ENCODE measurements at regions not wholly inside any gene's neighbourhood (a gene's known extent, or its start where the extent isn't known, plus 50 kb on each side); places are given as distances from the start of the nearest gene placed in this dataset.

DNA sequence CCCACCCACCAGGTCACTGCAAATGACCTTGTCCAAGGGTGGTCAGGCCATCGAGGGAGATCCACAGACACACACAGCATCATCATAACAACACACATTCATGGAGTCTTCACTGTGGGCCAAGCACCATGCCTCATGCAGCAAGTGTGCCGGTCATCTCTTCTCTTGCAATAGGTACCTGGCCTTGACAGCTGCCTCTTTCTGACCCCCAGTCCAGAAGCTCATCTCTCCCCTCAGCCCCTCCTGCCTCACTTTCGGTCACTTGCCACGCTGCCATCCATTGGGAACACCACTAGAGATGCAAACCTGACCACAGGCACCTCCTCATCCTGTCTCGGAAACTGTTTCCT, 75.9 kb downstream of the OAT start:
- H3K27me3 Mint-ChIP-seq (ENCODE audit: insufficient read depth, low read depth, poor library complexity) = peaks cover 7% of the 10 kb centered on the region
- no peaks in the 10 kb centered on the region; the same call in 1 of the 2 replicates for H3K9me2 ChIP-seq (ENCODE audit: insufficient read depth)
- no peak for ATAC-seq
- no peaks in the 10 kb centered on the region for H3K36me3 Mint-ChIP-seq (ENCODE audit: low read depth)
- no peak overlapping the region for H3K4me3 Mint-ChIP-seq
- no peaks in the 10 kb centered on the region for H3K27me3 ChIP-seq (ENCODE audit: insufficient read depth)
- H3K79me2 ChIP-seq (replicated peaks; ENCODE audit: insufficient read depth) = no peaks in the 10 kb centered on the region
- no peaks in the 10 kb centered on the region for H3F3A ChIP-seq (replicated peaks; ENCODE audit: low read depth)
- H3K27ac Mint-ChIP-seq = no peak overlapping the region
- DNase-seq (ENCODE audit: low spot score) = no peak
- no peaks in the 10 kb centered on the region for H3K36me3 ChIP-seq (ENCODE audit: insufficient read depth)
- H3K4me1 ChIP-seq (ENCODE audit: insufficient read depth) = no peaks in the 10 kb centered on the region
- no peak overlapping the region for H2AFZ ChIP-seq
- TF ChIP-seq EZH2 (IDR thresholded peaks at IDR 0.05; ENCODE audit: low read depth, unreplicated experiment) = no peak
- TF ChIP-seq, protein P1, sequence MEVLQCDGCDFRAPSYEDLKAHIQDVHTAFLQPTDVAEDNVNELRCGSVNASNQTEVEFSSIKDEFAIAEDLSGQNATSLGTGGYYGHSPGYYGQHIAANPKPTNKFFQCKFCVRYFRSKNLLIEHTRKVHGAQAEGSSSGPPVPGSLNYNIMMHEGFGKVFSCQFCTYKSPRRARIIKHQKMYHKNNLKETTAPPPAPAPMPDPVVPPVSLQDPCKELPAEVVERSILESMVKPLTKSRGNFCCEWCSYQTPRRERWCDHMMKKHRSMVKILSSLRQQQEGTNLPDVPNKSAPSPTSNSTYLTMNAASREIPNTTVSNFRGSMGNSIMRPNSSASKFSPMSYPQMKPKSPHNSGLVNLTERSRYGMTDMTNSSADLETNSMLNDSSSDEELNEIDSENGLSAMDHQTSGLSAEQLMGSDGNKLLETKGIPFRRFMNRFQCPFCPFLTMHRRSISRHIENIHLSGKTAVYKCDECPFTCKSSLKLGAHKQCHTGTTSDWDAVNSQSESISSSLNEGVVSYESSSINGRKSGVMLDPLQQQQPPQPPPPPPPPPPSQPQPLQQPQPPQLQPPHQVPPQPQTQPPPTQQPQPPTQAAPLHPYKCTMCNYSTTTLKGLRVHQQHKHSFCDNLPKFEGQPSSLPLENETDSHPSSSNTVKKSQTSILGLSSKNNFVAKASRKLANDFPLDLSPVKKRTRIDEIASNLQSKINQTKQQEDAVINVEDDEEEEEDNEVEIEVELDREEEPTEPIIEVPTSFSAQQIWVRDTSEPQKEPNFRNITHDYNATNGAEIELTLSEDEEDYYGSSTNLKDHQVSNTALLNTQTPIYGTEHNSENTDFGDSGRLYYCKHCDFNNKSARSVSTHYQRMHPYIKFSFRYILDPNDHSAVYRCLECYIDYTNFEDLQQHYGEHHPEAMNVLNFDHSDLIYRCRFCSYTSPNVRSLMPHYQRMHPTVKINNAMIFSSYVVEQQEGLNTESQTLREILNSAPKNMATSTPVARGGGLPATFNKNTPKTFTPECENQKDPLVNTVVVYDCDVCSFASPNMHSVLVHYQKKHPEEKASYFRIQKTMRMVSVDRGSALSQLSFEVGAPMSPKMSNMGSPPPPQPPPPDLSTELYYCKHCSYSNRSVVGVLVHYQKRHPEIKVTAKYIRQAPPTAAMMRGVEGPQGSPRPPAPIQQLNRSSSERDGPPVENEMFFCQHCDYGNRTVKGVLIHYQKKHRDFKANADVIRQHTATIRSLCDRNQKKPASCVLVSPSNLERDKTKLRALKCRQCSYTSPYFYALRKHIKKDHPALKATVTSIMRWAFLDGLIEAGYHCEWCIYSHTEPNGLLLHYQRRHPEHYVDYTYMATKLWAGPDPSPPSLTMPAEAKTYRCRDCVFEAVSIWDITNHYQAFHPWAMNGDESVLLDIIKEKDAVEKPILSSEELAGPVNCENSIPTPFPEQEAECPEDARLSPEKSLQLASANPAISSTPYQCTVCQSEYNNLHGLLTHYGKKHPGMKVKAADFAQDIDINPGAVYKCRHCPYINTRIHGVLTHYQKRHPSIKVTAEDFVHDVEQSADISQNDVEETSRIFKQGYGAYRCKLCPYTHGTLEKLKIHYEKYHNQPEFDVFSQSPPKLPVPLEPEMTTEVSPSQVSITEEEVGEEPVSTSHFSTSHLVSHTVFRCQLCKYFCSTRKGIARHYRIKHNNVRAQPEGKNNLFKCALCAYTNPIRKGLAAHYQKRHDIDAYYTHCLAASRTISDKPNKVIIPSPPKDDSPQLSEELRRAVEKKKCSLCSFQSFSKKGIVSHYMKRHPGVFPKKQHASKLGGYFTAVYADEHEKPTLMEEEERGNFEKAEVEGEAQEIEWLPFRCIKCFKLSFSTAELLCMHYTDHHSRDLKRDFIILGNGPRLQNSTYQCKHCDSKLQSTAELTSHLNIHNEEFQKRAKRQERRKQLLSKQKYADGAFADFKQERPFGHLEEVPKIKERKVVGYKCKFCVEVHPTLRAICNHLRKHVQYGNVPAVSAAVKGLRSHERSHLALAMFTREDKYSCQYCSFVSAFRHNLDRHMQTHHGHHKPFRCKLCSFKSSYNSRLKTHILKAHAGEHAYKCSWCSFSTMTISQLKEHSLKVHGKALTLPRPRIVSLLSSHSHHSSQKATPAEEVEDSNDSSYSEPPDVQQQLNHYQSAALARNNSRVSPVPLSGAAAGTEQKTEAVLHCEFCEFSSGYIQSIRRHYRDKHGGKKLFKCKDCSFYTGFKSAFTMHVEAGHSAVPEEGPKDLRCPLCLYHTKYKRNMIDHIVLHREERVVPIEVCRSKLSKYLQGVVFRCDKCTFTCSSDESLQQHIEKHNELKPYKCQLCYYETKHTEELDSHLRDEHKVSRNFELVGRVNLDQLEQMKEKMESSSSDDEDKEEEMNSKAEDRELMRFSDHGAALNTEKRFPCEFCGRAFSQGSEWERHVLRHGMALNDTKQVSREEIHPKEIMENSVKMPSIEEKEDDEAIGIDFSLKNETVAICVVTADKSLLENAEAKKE (CRISPR knock-in tag; IDR thresholded peaks at IDR 0.05) = no peak
- no peak for TF ChIP-seq CTCF (conservative IDR thresholded peaks at IDR 0.05; ENCODE audit: low read depth in 2 of 2)
- TF ChIP-seq, protein P2, sequence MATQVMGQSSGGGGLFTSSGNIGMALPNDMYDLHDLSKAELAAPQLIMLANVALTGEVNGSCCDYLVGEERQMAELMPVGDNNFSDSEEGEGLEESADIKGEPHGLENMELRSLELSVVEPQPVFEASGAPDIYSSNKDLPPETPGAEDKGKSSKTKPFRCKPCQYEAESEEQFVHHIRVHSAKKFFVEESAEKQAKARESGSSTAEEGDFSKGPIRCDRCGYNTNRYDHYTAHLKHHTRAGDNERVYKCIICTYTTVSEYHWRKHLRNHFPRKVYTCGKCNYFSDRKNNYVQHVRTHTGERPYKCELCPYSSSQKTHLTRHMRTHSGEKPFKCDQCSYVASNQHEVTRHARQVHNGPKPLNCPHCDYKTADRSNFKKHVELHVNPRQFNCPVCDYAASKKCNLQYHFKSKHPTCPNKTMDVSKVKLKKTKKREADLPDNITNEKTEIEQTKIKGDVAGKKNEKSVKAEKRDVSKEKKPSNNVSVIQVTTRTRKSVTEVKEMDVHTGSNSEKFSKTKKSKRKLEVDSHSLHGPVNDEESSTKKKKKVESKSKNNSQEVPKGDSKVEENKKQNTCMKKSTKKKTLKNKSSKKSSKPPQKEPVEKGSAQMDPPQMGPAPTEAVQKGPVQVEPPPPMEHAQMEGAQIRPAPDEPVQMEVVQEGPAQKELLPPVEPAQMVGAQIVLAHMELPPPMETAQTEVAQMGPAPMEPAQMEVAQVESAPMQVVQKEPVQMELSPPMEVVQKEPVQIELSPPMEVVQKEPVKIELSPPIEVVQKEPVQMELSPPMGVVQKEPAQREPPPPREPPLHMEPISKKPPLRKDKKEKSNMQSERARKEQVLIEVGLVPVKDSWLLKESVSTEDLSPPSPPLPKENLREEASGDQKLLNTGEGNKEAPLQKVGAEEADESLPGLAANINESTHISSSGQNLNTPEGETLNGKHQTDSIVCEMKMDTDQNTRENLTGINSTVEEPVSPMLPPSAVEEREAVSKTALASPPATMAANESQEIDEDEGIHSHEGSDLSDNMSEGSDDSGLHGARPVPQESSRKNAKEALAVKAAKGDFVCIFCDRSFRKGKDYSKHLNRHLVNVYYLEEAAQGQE (IDR thresholded peaks at IDR 0.05; ENCODE audit: unreplicated experiment) = no peak
- no peak for TF ChIP-seq STAT1 (IDR thresholded peaks at IDR 0.05; ENCODE audit: unreplicated experiment)
- TF ChIP-seq POLR2AphosphoS5 (IDR thresholded peaks at IDR 0.05; ENCODE audit: low read depth) = no peak
- TF ChIP-seq, protein P3, sequence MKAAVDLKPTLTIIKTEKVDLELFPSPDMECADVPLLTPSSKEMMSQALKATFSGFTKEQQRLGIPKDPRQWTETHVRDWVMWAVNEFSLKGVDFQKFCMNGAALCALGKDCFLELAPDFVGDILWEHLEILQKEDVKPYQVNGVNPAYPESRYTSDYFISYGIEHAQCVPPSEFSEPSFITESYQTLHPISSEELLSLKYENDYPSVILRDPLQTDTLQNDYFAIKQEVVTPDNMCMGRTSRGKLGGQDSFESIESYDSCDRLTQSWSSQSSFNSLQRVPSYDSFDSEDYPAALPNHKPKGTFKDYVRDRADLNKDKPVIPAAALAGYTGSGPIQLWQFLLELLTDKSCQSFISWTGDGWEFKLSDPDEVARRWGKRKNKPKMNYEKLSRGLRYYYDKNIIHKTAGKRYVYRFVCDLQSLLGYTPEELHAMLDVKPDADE (IDR thresholded peaks at IDR 0.05) = no peak
- TF ChIP-seq ZNF331 (CRISPR knock-in tag; IDR thresholded peaks at IDR 0.05; ENCODE audit: low read depth) = no peak
- no peak for TF ChIP-seq ZNF114 (CRISPR knock-in tag; IDR thresholded peaks at IDR 0.05)
- TF ChIP-seq EZH2phosphoT487 (IDR thresholded peaks at IDR 0.05; ENCODE audit: unreplicated experiment) = no peak
- TF ChIP-seq CREB1 (CRISPR knock-in tag; IDR thresholded peaks at IDR 0.05; ENCODE audit: low read depth) = no peak
- TF ChIP-seq NANOG (IDR thresholded peaks at IDR 0.05; ENCODE audit: borderline replicate concordance) = no peak
- TF ChIP-seq JUNB (IDR thresholded peaks at IDR 0.05; ENCODE audit: unreplicated experiment) = no peak
- no peak overlapping the region for H3K4me3 ChIP-seq
- no peak overlapping the region for H3K27ac ChIP-seq (ENCODE audit: low read depth)
- H3K4me2 ChIP-seq = no peak overlapping the region
- no peaks in the 10 kb centered on the region for H3K4me1 Mint-ChIP-seq
- H3K9me3 Mint-ChIP-seq = no peaks in the 10 kb centered on the region
- H4K20me1 ChIP-seq (replicated peaks; ENCODE audit: insufficient read depth) = no peaks in the 10 kb centered on the region
